A549 (cell line): ENCODE measurements at regions not wholly inside any gene's neighbourhood (a gene's known extent, or its start where the extent isn't known, plus 50 kb on each side); places are given as distances from the start of the nearest gene placed in this dataset.

ENCODE experiments used
- CBX8 ChIP-seq: fragments of 200-600 bp; sonication (generic); IDR thresholded peaks from 2 replicates; pipeline ENCODE4 v1.6.1; 2016
- CTCF ChIP-seq: fragments of >200 bp; sonication (Bioruptor Twin); formaldehyde crosslinking; IDR thresholded peaks from 3 replicates; pipeline ENCODE4 v1.5.1; 2016
- EP300 ChIP-seq, 2 experiments: fragments of >200 bp; sonication (Bioruptor Twin); formaldehyde crosslinking; IDR thresholded peaks; 2 replicates in 1 of 2; 3 replicates in 1 of 2; pipeline ENCODE4 v1.6.1; 2016 to 2017
- FOSB ChIP-seq: fragments of 250-450 bp; sonication (Bioruptor Pico); IDR thresholded peaks from 2 replicates; pipeline ENCODE4 v1.5.0; 2020; ENCODE audit warnings: mild to moderate bottlenecking, moderate library complexity
- MYC ChIP-seq: IDR thresholded peaks from 2 replicates; pipeline ENCODE4 v1.6.1; 2012; ENCODE audit warnings: mild to moderate bottlenecking, inconsistent platforms, low read length, improper control_type of control experiment, borderline replicate concordance
- POLR2A ChIP-seq: IDR thresholded peaks from 2 replicates; pipeline ENCODE4 v1.6.1; 2012; ENCODE audit warnings: mild to moderate bottlenecking, low read length
- RAD21 ChIP-seq, 2 experiments: fragments of >200 bp in 1 of 2; sonication (Bioruptor Twin) in 1 of 2; formaldehyde crosslinking in 1 of 2; IDR thresholded peaks in 1 of 2; conservative IDR thresholded peaks in 1 of 2; 2 replicates in 1 of 2; 3 replicates in 1 of 2; pipeline ENCODE4 v1.6.1; 2012 to 2018; ENCODE audit warnings: inconsistent platforms in 1 of 2
- TF ChIP-seq, protein P1 (sequence below): fragments of 150-350 bp; IDR thresholded peaks from 2 replicates; pipeline ENCODE4 v1.6.1; 2014; ENCODE audit warnings: low read depth, mild to moderate bottlenecking, low read length

- TF ChIP-seq POLR2A (no peak), CTCF (no peak), FOSB (no peak), MYC (no peak), EP300 (IDR thresholded peaks at IDR 0.05) (no peak), CBX8 (no peak), RAD21 (conservative IDR thresholded peaks at IDR 0.05 in 1 of 2, IDR thresholded peaks at IDR 0.05 in 1 of 2) (no peak)
- TF ChIP-seq, protein P1, sequence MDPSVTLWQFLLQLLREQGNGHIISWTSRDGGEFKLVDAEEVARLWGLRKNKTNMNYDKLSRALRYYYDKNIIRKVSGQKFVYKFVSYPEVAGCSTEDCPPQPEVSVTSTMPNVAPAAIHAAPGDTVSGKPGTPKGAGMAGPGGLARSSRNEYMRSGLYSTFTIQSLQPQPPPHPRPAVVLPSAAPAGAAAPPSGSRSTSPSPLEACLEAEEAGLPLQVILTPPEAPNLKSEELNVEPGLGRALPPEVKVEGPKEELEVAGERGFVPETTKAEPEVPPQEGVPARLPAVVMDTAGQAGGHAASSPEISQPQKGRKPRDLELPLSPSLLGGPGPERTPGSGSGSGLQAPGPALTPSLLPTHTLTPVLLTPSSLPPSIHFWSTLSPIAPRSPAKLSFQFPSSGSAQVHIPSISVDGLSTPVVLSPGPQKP: no peak
These were observed 80.7 kb upstream of the MAML3 start for GRCh38 chr4:140234697-140235060.
